Esophagus mucosa (tissue), 1 donor: ENCODE measurements at regions not wholly inside any gene's neighbourhood (a gene's known extent, or its start where the extent isn't known, plus 50 kb on each side); places are given as distances from the start of the nearest gene placed in this dataset.
"Not testable (repeated sequence)": the region's sequence is repeated elsewhere in the genome, so short reads cannot be mapped to it uniquely, and the experiment has no call there.

ENCODE experiments used
- ATAC-seq: fragments of 200-7000 bp; cut with Tn5 transposase; one replicate; pipeline ENCODE4 v1.9.1; 2020
- donor health status: DM: yes; HTN: yes; CAD: no.

DNA sequence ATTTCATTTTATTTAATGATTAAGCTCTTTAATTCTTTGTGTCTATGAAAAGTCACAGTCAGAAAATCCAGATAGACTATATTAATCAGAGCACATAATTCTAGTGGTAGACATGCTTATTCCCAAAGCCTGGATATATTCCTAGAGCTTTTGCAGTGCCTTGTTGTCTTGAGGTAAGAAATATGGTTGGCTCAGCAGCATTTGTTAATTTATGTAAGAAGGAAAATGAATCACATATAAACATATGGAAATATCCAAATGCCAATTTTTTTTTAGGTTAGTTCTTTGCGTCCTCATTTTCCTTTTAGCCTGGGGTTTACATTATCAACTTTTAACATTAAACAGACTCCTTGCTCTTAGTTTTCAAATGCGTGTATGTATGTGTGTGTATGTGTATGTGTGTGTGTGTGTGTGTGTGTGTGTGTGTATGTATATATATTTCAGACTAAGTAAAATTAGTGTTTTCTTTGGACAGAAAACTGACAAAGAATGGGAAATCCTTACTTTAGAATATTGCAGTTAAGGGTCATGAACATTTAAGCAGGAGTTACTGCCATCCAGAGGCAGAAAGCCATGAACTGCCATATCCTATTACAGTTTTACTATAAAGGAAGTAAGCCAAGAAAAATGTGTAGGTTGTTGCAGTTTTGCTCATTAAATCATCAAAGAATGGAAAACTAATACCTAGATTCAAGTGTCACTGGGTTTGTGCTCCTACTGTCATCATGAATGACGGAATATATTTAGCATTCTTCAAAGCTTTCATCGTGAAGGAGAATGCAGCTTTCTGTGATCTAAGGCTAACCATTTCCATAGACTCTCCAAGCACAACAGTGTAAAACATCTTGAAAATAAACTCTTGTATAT, 477.1 kb upstream of the NR5A2 start:
- no peak for ATAC-seq

- ATAC-seq = no peak
These were observed 475.4 kb upstream of the NR5A2 start for GRCh38 chr1:199551967-199552565.

GRCh38 chr1:199553104-199553503, 474.4 kb upstream of the NR5A2 start:
- no peak for ATAC-seq

DNA sequence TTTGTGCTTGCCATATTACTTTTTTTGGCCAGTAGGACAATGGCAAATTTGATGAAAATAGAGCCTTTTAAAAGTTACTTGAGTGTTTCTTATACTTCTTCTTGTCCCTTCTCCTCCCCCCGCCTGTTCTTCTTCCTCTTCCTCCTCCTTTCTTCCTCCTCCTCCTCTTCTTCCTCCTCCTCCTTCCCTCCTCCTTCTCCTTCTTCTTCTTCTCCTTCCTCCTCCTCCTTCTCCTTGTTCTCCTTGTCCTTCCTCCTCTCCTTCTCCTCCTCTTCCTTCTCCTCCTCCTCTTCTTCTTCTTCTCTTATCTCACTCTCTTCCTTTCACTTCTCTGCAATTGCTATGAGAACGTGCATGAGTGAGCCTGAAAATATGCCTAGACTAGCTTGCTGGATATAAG, 466.2 kb upstream of the NR5A2 start:
- ATAC-seq = no peak

GRCh38 chr1:199573047-199573446, 454.5 kb upstream of the NR5A2 start:
- ATAC-seq = no peak

- ATAC-seq = no peak
These were observed 452.6 kb upstream of the NR5A2 start for GRCh38 chr1:199574950-199575349.

GRCh38 chr1:199580300-199580699, 447.2 kb upstream of the NR5A2 start:
- ATAC-seq = no peak

- ATAC-seq = no peak
These were observed 442.1 kb upstream of the NR5A2 start for GRCh38 chr1:199585392-199585791.

GRCh38 chr1:199590708-199591107, 436.8 kb upstream of the NR5A2 start:
- no peak for ATAC-seq

DNA sequence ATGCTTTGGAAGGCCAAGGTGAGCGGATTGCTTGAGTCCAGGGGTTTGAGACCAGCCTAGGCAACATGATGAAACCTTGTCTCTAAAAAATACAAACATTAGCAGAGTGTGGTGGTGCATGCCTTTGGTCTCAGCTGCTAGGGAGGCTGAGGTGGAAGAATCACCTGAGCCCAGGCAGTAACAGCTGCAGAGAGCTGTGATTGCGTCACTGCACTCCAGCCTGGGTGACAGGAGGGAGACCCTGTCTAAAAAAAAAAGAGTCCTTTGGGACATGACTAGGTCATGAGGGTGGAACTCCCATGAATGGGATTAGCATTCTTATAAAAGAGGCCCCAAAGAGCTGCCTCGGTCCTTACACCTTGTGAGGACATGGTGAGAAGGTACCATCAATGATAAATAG, 436.0 kb upstream of the NR5A2 start:
- no peak for ATAC-seq

DNA sequence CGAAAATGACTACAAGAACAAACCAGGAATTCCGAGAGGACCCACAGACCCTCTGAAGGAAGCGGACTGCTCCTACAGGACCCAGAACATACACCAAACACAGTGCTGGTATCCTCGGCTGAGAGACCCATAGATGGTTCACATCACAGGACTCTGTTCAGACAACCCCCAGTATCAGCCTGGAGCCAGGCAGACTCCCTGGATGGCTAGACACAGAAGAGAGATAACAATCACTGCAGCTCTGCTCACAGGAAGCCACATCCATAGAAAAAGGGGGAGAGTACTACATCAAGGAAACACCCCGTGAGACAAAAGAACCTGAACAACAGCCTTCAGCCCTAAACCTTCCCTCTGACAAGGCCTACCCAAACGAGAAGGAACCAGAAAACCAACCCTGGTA, 434.0 kb upstream of the NR5A2 start:
- ATAC-seq = no peak

DNA sequence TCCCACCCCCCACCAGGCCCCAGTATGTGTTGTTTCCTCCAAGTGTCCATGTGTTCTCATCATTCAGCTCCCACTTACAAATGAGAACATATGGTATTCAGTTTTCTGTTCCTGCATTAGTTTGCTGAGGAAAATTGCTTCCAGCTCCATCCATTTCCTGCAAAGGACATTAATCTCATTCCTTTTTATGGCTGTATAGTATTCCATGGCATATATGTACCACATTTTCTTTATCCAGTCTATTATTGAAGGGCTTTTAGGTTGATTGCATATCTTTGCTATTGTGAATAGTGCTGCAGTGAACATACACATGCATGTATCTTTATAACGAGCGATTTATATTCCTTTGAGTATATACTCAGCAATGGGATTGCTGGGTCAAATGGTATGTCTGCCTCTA, 431.1 kb upstream of the NR5A2 start:
- not testable (repeated sequence) for ATAC-seq

GRCh38 chr1:199597152-199597551, 430.4 kb upstream of the NR5A2 start:
- ATAC-seq = no peak

DNA sequence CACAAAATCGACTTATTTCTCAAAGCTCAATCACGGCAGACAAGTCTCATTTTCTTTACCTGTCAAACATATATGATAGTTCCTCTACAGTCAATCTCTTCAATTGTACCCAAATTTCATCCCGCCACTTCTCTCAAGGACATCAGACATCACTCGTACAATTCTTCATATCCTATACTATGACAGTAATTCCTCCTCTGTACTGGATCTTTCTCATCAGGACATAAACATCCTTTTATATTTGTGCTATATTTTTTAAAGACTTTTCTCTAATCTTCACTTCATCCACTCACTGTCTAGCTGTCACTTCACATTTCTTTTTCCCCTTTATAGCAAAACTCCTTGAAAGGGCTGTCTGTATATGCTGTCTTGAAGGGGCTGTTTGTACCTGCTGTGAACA, 419.1 kb upstream of the NR5A2 start:
- no peak for ATAC-seq

GRCh38 chr1:199612976-199613774, 414.3 kb upstream of the NR5A2 start:
- ATAC-seq = no peak

- ATAC-seq = no peak
These were observed 410.6 kb upstream of the NR5A2 start for GRCh38 chr1:199616947-199617346.

GRCh38 chr1:199619223-199619622, 408.3 kb upstream of the NR5A2 start:
- ATAC-seq = no peak

- ATAC-seq = not testable (repeated sequence)
These were observed 401.3 kb upstream of the NR5A2 start for GRCh38 chr1:199626228-199626627.

DNA sequence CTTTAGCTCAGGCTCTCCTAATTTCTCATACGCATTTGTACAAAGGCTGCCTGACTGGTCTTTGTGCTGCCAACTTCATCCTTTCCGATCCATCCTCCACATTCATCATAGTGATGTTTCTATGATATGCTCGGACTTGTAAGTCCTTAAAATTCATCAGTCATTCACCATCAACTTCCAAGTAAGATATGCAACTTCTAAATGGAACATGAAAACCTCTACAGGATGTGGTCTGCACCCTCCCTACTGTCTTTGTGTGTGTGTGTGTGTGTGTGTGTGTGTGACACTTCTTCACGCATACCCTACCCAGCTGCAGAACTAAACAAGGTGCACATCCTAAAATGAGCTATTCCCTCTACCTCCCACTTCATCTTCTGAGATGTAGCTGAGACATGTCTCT, 397.9 kb upstream of the NR5A2 start:
- no peak for ATAC-seq

- no peak for ATAC-seq
These were observed 388.1 kb upstream of the NR5A2 start for GRCh38 chr1:199639453-199639852.

DNA sequence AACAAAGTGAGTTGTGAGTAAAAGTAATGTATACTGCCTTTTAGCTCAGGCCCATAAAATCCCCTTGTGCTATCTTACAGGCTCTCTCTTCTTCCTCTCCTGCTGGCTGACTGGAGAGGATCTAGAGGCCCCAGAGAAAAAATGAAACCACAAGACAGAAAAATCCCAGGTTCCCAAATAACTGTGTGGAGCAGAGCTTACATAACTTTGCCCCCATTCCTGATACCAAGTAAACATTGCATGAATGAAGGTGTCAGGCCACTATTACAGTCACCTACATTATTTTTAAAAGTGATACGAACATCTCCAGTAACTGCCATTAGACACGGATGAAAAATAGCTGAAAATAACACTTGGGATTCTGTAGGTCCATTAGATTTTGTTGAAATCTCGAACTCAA, 386.0 kb upstream of the NR5A2 start:
- ATAC-seq = no peak

GRCh38 chr1:199644912-199645311, 382.6 kb upstream of the NR5A2 start:
- no peak for ATAC-seq

DNA sequence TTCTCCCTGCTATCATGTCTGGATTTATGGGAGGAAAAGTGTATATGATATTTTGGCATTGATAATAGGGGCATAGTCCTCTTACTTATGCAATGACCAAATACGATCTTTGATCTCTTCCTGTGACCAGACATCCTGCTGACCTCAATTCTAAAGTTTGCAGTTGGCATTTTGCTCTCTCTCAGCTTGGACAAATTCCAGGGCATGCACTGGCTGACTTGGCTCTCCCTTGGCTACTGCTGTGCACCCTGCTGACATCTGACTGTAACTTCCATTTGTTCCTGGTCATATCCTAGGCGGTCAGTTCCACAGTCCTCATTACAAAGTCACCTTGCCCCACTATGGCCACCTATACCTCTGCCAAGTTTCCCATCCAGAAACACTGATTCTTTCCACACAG, 380.7 kb upstream of the NR5A2 start:
- ATAC-seq = no peak

DNA sequence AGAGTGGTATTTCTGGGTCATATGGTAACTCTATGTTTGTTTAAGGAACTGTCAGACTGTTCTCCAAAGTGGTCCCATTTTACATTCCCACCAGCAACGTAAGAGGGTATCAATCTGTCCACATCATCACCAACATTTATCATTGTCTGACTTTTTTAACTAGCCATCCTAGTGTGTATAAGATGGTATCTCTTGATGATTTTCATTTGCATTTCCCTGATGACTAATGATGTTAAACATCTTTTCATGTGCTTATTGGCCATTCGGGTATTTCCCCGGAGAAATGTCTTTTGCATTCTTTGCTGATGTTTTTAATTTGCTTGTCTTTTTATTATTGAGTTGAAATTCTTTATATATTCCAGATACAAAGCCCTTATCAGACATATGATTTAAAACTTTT, 370.1 kb upstream of the NR5A2 start:
- no peak for ATAC-seq
